WTC11 (cell line): ENCODE measurements at regions not wholly inside any gene's neighbourhood (a gene's known extent, or its start where the extent isn't known, plus 50 kb on each side); places are given as distances from the start of the nearest gene placed in this dataset.

Source experiments
- ATAC-seq: fragments of 200-7000 bp; cut with Tn5 transposase; 2 replicates; pipeline ENCODE4 v1.10.0; 2021; ENCODE audit warnings: mild to moderate bottlenecking, moderate library complexity
- CTCF ChIA-PET: fragments of 300-600 bp; sonication (Branson Sonifier 250); formaldehyde crosslinking; loops from one replicate; lab custom pipeline; 2021; ENCODE audit warnings: antibody characterized with exemption; lab: Charles Lee
- POLR2A ChIA-PET: fragments of 350-600 bp; sonication (Branson Sonifier 250); formaldehyde crosslinking; loops from one replicate; lab custom pipeline; 2021; ENCODE audit warnings: antibody characterized with exemption; lab: Charles Lee
- DNase-seq: peaks from one replicate; pipeline ENCODE4 v3.0.0; 2021; ENCODE audit warnings: low spot score
- H3K27ac Mint-ChIP-seq: 2 replicates; pipeline ENCODE4 v1.8.0; 2021; ENCODE audit warnings: mixed read lengths
- H3K27me3 Mint-ChIP-seq: 2 replicates; pipeline ENCODE4 v1.8.0; 2021; ENCODE audit warnings: low read depth, mild to moderate bottlenecking, moderate library complexity, mixed read lengths
- H3K36me3 Mint-ChIP-seq: 2 replicates; pipeline ENCODE4 v1.8.0; 2021; ENCODE audit warnings: mixed read lengths
- H3K4me1 Mint-ChIP-seq: 2 replicates; pipeline ENCODE4 v1.8.0; 2022; ENCODE audit warnings: mixed read lengths
- H3K4me3 Mint-ChIP-seq: 2 replicates; pipeline ENCODE4 v1.8.0; 2021; ENCODE audit warnings: mild to moderate bottlenecking, moderate library complexity, mixed read lengths
- H3K9me3 Mint-ChIP-seq: 2 replicates; pipeline ENCODE4 v1.8.0; 2021; ENCODE audit warnings: mixed read lengths
- CREB1 ChIP-seq: sonication (generic); formaldehyde crosslinking; IDR thresholded peaks from 2 replicates; pipeline ENCODE4 v1.8.0; 2023; ENCODE audit warnings: mild to moderate bottlenecking, missing genetic modification reagents
- GRHL2 ChIP-seq: fragments of 250-450 bp; sonication (Bioruptor Pico); IDR thresholded peaks from 2 replicates; pipeline ENCODE4 v1.8.0; 2022; ENCODE audit warnings: mild to moderate bottlenecking, moderate library complexity; ENCODE audit not compliant: insufficient replicate concordance, severe bottlenecking
- GTF2I ChIP-seq: fragments of 250-450 bp; sonication (Bioruptor Pico); conservative IDR thresholded peaks from 2 replicates; pipeline ENCODE4 v1.4.0; 2021; ENCODE audit warnings: mild to moderate bottlenecking
- IRF2 ChIP-seq: sonication (generic); formaldehyde crosslinking; IDR thresholded peaks from 2 replicates; pipeline ENCODE4 v1.8.0; 2022; ENCODE audit warnings: low read depth, missing genetic modification reagents, borderline replicate concordance
- RELA ChIP-seq: sonication (generic); formaldehyde crosslinking; IDR thresholded peaks from 2 replicates; pipeline ENCODE4 v1.8.1; 2022; ENCODE audit warnings: missing genetic modification reagents, mild to moderate bottlenecking, borderline replicate concordance
- RORB ChIP-seq: fragments of 250-450 bp; sonication (Bioruptor Pico); IDR thresholded peaks from 2 replicates; pipeline ENCODE4 v1.9.0; 2021; ENCODE audit warnings: mild to moderate bottlenecking
- ZBTB21 ChIP-seq: sonication (generic); formaldehyde crosslinking; IDR thresholded peaks from 2 replicates; pipeline ENCODE4 v1.8.1; 2023; ENCODE audit warnings: mild to moderate bottlenecking, missing genetic modification reagents, borderline replicate concordance
- ZNF317 ChIP-seq: sonication (generic); formaldehyde crosslinking; IDR thresholded peaks from 2 replicates; pipeline ENCODE4 v1.8.1; 2023; ENCODE audit warnings: low read depth, mild to moderate bottlenecking, moderate library complexity, missing genetic modification reagents, borderline replicate concordance
- ZNF671 ChIP-seq: fragments of 250-450 bp; sonication (Bioruptor Pico); IDR thresholded peaks from 2 replicates; pipeline ENCODE4 v1.8.0; 2021; ENCODE audit warnings: mild to moderate bottlenecking
- TF ChIP-seq, protein P1 (sequence below): sonication (generic); formaldehyde crosslinking; conservative IDR thresholded peaks from 2 replicates; pipeline ENCODE4 v1.8.1; 2023; ENCODE audit warnings: mild to moderate bottlenecking, low read depth, missing genetic modification reagents, moderate library complexity
- TF ChIP-seq, protein P2 (sequence below): sonication (generic); formaldehyde crosslinking; IDR thresholded peaks from 2 replicates; pipeline ENCODE4 v1.8.1; 2023; ENCODE audit warnings: mild to moderate bottlenecking, moderate library complexity, missing genetic modification reagents
- TF ChIP-seq, protein P3 (sequence below): sonication (generic); formaldehyde crosslinking; IDR thresholded peaks from 2 replicates; pipeline ENCODE4 v1.8.1; 2023; ENCODE audit warnings: mild to moderate bottlenecking, missing genetic modification reagents, moderate library complexity
- TF ChIP-seq, protein P4 (sequence below): sonication (generic); formaldehyde crosslinking; IDR thresholded peaks from 2 replicates; pipeline ENCODE4 v1.8.0; 2022; ENCODE audit warnings: missing genetic modification reagents
- TF ChIP-seq, protein P5 (sequence below): fragments of 250-450 bp; sonication (Bioruptor Pico); IDR thresholded peaks from 2 replicates; pipeline ENCODE4 v1.9.0; 2021; ENCODE audit warnings: mild to moderate bottlenecking
- TF ChIP-seq, protein P6 (sequence below): sonication (generic); formaldehyde crosslinking; IDR thresholded peaks from 2 replicates; pipeline ENCODE4 v1.8.0; 2023; ENCODE audit warnings: missing genetic modification reagents, mild to moderate bottlenecking, borderline replicate concordance

DNA sequence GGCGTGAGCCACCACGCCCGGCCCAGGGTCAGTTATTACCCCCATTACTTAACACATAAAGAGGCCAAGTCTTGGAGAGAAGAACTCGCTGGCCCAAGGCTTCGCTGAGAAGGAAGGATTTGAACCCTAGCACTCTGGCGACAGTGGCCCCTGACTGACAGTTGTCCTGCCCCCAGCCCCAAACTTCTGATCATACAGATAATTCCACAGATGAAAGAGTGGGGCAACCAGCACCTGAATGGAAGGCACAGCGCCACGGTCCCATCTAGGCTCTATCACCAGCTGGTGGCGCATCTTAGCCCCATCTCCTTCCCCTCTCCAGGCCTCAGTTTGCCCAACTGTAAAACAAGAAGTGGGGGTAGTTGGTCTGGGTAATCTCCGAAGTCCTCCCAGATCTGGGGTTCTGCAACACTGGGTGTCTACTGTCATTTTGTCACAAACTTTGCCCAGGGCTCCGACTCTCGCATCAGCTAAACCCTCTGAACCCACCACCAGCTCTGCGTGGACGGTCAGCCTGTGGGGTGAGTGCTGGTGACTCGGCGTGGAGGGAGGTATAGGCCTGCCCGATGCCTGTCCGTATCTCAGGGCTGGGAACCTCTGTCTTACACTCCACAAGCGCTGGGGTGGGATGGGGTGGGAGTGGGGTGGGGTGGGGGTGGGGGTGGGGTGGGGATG, 209.3 kb downstream of the C9orf50 start (continued):
- TF ChIP-seq ZBTB21 (no peak), GTF2I (no peak), IRF2 (CRISPR knock-in tag) (no peak)
- TF ChIP-seq, protein P1, sequence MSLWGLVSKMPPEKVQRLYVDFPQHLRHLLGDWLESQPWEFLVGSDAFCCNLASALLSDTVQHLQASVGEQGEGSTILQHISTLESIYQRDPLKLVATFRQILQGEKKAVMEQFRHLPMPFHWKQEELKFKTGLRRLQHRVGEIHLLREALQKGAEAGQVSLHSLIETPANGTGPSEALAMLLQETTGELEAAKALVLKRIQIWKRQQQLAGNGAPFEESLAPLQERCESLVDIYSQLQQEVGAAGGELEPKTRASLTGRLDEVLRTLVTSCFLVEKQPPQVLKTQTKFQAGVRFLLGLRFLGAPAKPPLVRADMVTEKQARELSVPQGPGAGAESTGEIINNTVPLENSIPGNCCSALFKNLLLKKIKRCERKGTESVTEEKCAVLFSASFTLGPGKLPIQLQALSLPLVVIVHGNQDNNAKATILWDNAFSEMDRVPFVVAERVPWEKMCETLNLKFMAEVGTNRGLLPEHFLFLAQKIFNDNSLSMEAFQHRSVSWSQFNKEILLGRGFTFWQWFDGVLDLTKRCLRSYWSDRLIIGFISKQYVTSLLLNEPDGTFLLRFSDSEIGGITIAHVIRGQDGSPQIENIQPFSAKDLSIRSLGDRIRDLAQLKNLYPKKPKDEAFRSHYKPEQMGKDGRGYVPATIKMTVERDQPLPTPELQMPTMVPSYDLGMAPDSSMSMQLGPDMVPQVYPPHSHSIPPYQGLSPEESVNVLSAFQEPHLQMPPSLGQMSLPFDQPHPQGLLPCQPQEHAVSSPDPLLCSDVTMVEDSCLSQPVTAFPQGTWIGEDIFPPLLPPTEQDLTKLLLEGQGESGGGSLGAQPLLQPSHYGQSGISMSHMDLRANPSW (CRISPR knock-in tag): no peak

DNA sequence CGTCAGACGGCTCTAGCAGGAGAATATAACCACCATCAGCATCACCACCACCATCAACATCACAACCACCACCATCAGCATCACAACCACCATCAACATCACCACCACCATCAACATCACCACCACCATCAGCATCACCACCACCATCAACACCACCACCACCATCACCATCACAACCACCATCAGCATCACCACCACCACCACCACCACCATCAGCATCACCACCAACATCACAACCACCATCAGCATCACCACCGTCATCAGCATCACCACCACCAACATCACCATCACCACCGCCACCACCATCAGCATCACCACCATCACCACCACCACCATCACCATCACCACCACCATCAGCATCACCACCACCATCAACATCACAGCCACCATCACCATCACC, 210.7 kb downstream of the C9orf50 start:
- Mint-ChIP-seq H3K36me3 (peaks cover 10% of the 10 kb centered on the region), H3K9me3 (peaks cover 13% of the 10 kb centered on the region), H3K27ac (no peak overlapping the region), H3K4me3 (no peak overlapping the region), H3K4me1 (peaks cover 28% of the 10 kb centered on the region), H3K27me3 (peaks cover 5% of the 10 kb centered on the region)
- no peak for ATAC-seq
- no peak for DNase-seq
- ChIA-PET POLR2A (no interaction called here), CTCF (no interaction called here)
- TF ChIP-seq, protein P1 (CRISPR knock-in tag): no peak
- TF ChIP-seq, protein P2, sequence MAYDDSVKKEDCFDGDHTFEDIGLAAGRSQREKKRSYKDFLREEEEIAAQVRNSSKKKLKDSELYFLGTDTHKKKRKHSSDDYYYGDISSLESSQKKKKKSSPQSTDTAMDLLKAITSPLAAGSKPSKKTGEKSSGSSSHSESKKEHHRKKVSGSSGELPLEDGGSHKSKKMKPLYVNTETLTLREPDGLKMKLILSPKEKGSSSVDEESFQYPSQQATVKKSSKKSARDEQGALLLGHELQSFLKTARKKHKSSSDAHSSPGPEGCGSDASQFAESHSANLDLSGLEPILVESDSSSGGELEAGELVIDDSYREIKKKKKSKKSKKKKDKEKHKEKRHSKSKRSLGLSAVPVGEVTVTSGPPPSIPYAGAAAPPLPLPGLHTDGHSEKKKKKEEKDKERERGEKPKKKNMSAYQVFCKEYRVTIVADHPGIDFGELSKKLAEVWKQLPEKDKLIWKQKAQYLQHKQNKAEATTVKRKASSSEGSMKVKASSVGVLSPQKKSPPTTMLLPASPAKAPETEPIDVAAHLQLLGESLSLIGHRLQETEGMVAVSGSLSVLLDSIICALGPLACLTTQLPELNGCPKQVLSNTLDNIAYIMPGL (CRISPR knock-in tag): no peak
- no peak for TF ChIP-seq GRHL2 (CRISPR knock-in tag)
- no peak for TF ChIP-seq ZNF317 (CRISPR knock-in tag)
- TF ChIP-seq, protein P3, sequence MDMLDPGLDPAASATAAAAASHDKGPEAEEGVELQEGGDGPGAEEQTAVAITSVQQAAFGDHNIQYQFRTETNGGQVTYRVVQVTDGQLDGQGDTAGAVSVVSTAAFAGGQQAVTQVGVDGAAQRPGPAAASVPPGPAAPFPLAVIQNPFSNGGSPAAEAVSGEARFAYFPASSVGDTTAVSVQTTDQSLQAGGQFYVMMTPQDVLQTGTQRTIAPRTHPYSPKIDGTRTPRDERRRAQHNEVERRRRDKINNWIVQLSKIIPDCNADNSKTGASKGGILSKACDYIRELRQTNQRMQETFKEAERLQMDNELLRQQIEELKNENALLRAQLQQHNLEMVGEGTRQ (CRISPR knock-in tag): no peak
- TF ChIP-seq, protein P4, sequence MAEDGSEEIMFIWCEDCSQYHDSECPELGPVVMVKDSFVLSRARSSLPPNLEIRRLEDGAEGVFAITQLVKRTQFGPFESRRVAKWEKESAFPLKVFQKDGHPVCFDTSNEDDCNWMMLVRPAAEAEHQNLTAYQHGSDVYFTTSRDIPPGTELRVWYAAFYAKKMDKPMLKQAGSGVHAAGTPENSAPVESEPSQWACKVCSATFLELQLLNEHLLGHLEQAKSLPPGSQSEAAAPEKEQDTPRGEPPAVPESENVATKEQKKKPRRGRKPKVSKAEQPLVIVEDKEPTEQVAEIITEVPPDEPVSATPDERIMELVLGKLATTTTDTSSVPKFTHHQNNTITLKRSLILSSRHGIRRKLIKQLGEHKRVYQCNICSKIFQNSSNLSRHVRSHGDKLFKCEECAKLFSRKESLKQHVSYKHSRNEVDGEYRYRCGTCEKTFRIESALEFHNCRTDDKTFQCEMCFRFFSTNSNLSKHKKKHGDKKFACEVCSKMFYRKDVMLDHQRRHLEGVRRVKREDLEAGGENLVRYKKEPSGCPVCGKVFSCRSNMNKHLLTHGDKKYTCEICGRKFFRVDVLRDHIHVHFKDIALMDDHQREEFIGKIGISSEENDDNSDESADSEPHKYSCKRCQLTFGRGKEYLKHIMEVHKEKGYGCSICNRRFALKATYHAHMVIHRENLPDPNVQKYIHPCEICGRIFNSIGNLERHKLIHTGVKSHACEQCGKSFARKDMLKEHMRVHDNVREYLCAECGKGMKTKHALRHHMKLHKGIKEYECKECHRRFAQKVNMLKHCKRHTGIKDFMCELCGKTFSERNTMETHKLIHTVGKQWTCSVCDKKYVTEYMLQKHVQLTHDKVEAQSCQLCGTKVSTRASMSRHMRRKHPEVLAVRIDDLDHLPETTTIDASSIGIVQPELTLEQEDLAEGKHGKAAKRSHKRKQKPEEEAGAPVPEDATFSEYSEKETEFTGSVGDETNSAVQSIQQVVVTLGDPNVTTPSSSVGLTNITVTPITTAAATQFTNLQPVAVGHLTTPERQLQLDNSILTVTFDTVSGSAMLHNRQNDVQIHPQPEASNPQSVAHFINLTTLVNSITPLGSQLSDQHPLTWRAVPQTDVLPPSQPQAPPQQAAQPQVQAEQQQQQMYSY (CRISPR knock-in tag): no peak
- TF ChIP-seq RORB (CRISPR knock-in tag): no peak
- TF ChIP-seq, protein P5, sequence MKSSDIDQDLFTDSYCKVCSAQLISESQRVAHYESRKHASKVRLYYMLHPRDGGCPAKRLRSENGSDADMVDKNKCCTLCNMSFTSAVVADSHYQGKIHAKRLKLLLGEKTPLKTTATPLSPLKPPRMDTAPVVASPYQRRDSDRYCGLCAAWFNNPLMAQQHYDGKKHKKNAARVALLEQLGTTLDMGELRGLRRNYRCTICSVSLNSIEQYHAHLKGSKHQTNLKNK (CRISPR knock-in tag): no peak
- TF ChIP-seq CREB1 (CRISPR knock-in tag): no peak
- TF ChIP-seq RELA (CRISPR knock-in tag): no peak
- TF ChIP-seq, protein P6, sequence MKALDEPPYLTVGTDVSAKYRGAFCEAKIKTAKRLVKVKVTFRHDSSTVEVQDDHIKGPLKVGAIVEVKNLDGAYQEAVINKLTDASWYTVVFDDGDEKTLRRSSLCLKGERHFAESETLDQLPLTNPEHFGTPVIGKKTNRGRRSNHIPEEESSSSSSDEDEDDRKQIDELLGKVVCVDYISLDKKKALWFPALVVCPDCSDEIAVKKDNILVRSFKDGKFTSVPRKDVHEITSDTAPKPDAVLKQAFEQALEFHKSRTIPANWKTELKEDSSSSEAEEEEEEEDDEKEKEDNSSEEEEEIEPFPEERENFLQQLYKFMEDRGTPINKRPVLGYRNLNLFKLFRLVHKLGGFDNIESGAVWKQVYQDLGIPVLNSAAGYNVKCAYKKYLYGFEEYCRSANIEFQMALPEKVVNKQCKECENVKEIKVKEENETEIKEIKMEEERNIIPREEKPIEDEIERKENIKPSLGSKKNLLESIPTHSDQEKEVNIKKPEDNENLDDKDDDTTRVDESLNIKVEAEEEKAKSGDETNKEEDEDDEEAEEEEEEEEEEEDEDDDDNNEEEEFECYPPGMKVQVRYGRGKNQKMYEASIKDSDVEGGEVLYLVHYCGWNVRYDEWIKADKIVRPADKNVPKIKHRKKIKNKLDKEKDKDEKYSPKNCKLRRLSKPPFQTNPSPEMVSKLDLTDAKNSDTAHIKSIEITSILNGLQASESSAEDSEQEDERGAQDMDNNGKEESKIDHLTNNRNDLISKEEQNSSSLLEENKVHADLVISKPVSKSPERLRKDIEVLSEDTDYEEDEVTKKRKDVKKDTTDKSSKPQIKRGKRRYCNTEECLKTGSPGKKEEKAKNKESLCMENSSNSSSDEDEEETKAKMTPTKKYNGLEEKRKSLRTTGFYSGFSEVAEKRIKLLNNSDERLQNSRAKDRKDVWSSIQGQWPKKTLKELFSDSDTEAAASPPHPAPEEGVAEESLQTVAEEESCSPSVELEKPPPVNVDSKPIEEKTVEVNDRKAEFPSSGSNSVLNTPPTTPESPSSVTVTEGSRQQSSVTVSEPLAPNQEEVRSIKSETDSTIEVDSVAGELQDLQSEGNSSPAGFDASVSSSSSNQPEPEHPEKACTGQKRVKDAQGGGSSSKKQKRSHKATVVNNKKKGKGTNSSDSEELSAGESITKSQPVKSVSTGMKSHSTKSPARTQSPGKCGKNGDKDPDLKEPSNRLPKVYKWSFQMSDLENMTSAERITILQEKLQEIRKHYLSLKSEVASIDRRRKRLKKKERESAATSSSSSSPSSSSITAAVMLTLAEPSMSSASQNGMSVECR: no peak
- TF ChIP-seq ZNF671 (CRISPR knock-in tag): no peak
